OCI-LY1 (cell line): ENCODE measurements at regions not wholly inside any gene's neighbourhood (a gene's known extent, or its start where the extent isn't known, plus 50 kb on each side); places are given as distances from the start of the nearest gene placed in this dataset.

ENCODE experiments used
- H2AFZ ChIP-seq: fragments of 200-600 bp; sonication (generic), shearing (Covaris generic); 2 replicates; pipeline ENCODE4 v1.6.0; 2014; ENCODE audit warnings: antibody characterized with exemption, mild to moderate bottlenecking, low read length
- H3F3A ChIP-seq: fragments of 200-600 bp; sonication (generic), shearing (Covaris generic); 2 replicates; pipeline ENCODE4 v1.6.0; 2014; ENCODE audit warnings: mild to moderate bottlenecking, antibody characterized with exemption, low read length, moderate library complexity; ENCODE audit not compliant: insufficient read depth
- H3K27ac ChIP-seq: fragments of 200-600 bp; sonication (generic); 2 replicates; pipeline ENCODE4 v1.5.1; 2014; ENCODE audit warnings: low read length, mixed run types, mild to moderate bottlenecking, low read depth; ENCODE audit not compliant: poor library complexity, severe bottlenecking
- H3K27me3 ChIP-seq: fragments of 200-600 bp; sonication (generic); 2 replicates; pipeline ENCODE4 v1.6.0; 2014; ENCODE audit warnings: antibody characterized with exemption, mild to moderate bottlenecking, low read length, moderate library complexity; ENCODE audit not compliant: insufficient read depth
- H3K36me3 ChIP-seq: fragments of 200-600 bp; sonication (generic); 2 replicates; pipeline ENCODE4 v1.6.1; 2014; ENCODE audit warnings: mild to moderate bottlenecking, antibody characterized with exemption, low read length, moderate library complexity, mixed read lengths; ENCODE audit not compliant: insufficient read depth
- H3K4me1 ChIP-seq: fragments of 200-600 bp; sonication (generic); 2 replicates; pipeline ENCODE4 v1.5.1; 2014; ENCODE audit warnings: mild to moderate bottlenecking, low read length, moderate library complexity; ENCODE audit not compliant: insufficient read depth, severe bottlenecking
- H3K4me2 ChIP-seq: fragments of 200-600 bp; sonication (generic), shearing (Covaris generic); 2 replicates; pipeline ENCODE4 v1.6.1; 2014; ENCODE audit warnings: low read length
- H3K4me3 ChIP-seq: fragments of 200-600 bp; sonication (generic); 2 replicates; pipeline ENCODE4 v1.5.1; 2014; ENCODE audit warnings: low read length, low read depth, mild to moderate bottlenecking, mixed read lengths; ENCODE audit not compliant: poor library complexity, severe bottlenecking
- H3K79me2 ChIP-seq: fragments of 200-600 bp; shearing (Covaris generic); 2 replicates; pipeline ENCODE4 v1.6.1; 2016; ENCODE audit warnings: mixed run types, low read length, mixed read lengths; ENCODE audit not compliant: insufficient read depth
- H3K9ac ChIP-seq: fragments of 200-600 bp; sonication (generic), shearing (Covaris generic); 2 replicates; pipeline ENCODE4 v1.6.1; 2014; ENCODE audit warnings: mild to moderate bottlenecking, low read length, mixed read lengths
- H3K9me2 ChIP-seq: fragments of 200-600 bp; sonication (generic), shearing (Covaris generic); 2 replicates; pipeline ENCODE4 v1.6.1; 2014; ENCODE audit warnings: low read depth, mild to moderate bottlenecking, low read length, mixed read lengths
- H3K9me3 ChIP-seq: fragments of 200-600 bp; shearing (Covaris generic); 2 replicates; pipeline ENCODE4 v1.6.1; 2014; ENCODE audit warnings: low read length, mixed read lengths
- H4K20me1 ChIP-seq: fragments of 200-600 bp; sonication (generic), shearing (Covaris generic); 2 replicates; pipeline ENCODE4 v1.6.0; 2016; ENCODE audit warnings: mild to moderate bottlenecking, low read length; ENCODE audit not compliant: insufficient read depth
- EZH2 ChIP-seq: fragments of 200-600 bp; sonication (generic), shearing (Covaris generic); IDR thresholded peaks from 2 replicates; pipeline ENCODE4 v1.8.0; 2017; ENCODE audit warnings: borderline replicate concordance, mixed run types, mild to moderate bottlenecking, antibody characterized with exemption, low read length, moderate library complexity, mixed read lengths
- TF ChIP-seq, protein P1 (sequence below): fragments of 200-600 bp; sonication (generic), shearing (Covaris generic); IDR thresholded peaks from 2 replicates; pipeline ENCODE4 v1.5.1; 2017; ENCODE audit warnings: mild to moderate bottlenecking, antibody characterized with exemption, low read length, moderate library complexity, mixed read lengths

DNA sequence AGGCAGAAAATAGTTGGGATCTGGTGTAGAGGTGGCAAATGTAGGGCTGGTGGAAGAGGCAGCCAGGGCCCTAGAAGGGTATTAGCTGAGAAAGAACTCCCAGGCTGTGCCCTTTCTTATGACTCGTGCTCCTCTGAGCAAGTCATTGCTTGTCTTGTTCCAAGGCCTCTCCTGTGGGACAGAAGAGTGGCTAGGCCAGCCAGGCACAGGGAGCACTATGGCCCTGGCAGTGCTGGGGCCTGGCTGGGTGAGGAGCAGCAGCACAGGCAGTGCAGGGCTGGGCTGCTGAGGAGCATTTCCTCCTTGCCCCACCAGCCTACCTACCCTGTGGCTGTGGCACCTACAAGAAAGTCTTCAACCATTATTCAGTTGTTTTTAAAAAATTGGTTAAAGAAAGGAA, 298.5 kb upstream of the NR3C2 start:
- Histone ChIP-seq H3K9me2 (no peaks in the 10 kb centered on the region), H3K4me2 (no peak overlapping the region), H3K27ac (no peak overlapping the region), H3K4me1 (no peaks in the 10 kb centered on the region), H3K36me3 (no peaks in the 10 kb centered on the region), H3K79me2 (no peaks in the 10 kb centered on the region), H3F3A (no peaks in the 10 kb centered on the region), H3K27me3 (no peaks in the 10 kb centered on the region), H4K20me1 (no peaks in the 10 kb centered on the region), H3K9me3 (no peaks in the 10 kb centered on the region), H3K4me3 (no peak overlapping the region), H3K9ac (no peak overlapping the region), H2AFZ (no peak overlapping the region)
- TF ChIP-seq, protein P1, sequence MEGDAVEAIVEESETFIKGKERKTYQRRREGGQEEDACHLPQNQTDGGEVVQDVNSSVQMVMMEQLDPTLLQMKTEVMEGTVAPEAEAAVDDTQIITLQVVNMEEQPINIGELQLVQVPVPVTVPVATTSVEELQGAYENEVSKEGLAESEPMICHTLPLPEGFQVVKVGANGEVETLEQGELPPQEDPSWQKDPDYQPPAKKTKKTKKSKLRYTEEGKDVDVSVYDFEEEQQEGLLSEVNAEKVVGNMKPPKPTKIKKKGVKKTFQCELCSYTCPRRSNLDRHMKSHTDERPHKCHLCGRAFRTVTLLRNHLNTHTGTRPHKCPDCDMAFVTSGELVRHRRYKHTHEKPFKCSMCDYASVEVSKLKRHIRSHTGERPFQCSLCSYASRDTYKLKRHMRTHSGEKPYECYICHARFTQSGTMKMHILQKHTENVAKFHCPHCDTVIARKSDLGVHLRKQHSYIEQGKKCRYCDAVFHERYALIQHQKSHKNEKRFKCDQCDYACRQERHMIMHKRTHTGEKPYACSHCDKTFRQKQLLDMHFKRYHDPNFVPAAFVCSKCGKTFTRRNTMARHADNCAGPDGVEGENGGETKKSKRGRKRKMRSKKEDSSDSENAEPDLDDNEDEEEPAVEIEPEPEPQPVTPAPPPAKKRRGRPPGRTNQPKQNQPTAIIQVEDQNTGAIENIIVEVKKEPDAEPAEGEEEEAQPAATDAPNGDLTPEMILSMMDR, result no peak
- TF ChIP-seq EZH2, result no peak

DNA sequence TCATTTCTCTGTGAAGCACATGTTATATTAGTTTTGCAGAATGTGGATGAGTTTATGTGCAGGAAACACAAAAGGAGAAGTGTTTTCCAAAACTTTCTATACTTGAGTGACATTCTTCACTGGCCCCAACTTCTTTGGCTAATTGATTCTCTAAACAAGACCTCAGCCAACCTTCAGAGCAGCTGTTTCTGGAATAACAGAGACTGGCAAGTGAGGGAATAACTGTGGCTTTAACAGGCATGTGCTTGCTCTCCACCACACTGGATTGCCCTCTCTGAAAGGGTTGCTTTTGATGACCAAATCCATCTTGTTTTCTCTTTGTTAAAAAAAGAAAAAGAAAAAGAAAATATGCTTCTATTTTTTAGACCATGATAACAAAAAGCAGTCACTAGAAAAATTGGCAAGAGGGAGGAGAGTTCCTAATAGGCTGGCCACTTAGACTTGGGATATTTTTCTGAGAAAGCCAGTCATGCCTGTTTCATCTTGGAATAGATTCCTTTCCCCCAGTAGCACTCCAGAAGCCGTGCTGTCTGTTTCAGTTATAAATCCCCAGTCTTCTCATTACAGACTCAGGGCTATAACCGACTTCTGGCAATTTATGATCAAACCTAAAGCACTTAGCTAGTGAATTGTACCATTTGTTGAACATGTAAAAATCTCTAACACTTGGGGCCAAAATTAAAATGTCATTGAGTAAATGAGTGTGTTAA, 295.0 kb upstream of the NR3C2 start:
- Histone ChIP-seq H4K20me1 (no peaks in the 10 kb centered on the region), H3K9ac (no peak overlapping the region), H3K27ac (no peak overlapping the region), H3K79me2 (no peaks in the 10 kb centered on the region), H3K27me3 (no peaks in the 10 kb centered on the region), H3K4me3 (no peak overlapping the region), H3K4me2 (no peak overlapping the region), H3K4me1 (no peaks in the 10 kb centered on the region), H3K9me3 (no peaks in the 10 kb centered on the region), H3K9me2 (no peaks in the 10 kb centered on the region), H3K36me3 (no peaks in the 10 kb centered on the region), H3F3A (no peaks in the 10 kb centered on the region), H2AFZ (no peak overlapping the region)
- TF ChIP-seq, protein P1, result no peak
- no peak for TF ChIP-seq EZH2

DNA sequence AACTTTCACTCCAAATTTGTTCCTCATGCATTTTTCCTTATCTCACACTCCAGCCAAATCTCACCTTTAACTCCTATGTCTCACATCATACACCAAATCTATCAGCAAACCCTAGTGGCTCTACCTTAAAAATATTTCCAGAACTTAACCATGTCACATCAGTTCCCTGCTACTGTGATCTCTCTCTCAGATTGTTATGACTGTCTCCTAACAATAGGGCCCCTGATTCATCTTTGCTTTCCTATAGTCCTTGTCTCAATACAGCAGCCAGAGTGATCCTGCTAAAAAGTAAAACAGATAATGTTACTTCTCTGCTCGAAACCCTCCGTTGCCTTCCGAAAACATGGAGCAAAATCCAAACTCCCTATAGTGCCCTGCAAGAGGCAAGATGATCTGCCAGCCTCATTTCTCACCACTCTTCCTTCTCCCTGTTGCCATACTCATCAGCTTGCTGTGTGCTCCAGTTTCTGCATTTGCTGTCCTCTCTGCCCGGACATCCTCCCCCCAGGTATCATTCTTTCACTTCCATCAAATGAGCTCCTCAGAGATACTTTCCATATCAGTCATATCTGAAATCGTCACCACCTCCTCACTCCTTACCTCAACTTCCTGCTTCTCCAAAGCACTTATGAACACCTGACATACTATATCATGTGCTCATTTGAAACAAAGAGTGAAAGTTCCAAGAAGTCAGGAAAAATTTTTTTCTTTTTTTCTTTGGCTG, 293.4 kb upstream of the NR3C2 start:
- Histone ChIP-seq H4K20me1 (no peaks in the 10 kb centered on the region), H3K4me1 (no peaks in the 10 kb centered on the region), H3K27me3 (no peaks in the 10 kb centered on the region), H3K4me2 (no peak overlapping the region), H3K4me3 (no peak overlapping the region), H3K9me2 (no peaks in the 10 kb centered on the region), H3K9ac (no peak overlapping the region), H3K79me2 (no peaks in the 10 kb centered on the region), H3K27ac (no peak overlapping the region), H3K36me3 (no peaks in the 10 kb centered on the region), H2AFZ (no peak overlapping the region), H3K9me3 (no peaks in the 10 kb centered on the region), H3F3A (no peaks in the 10 kb centered on the region)
- TF ChIP-seq, protein P1, result no peak
- TF ChIP-seq EZH2, result no peak
